Calu3 (cell line): ENCODE measurements at regions not wholly inside any gene's neighbourhood (a gene's known extent, or its start where the extent isn't known, plus 50 kb on each side); places are given as distances from the start of the nearest gene placed in this dataset.

Experiments used
- BruUV-seq: library from RNA; stranded (reverse); fragments of 400-500 nt; replicated peaks from 2 replicates; lab custom pipeline; 2021; lab: Mats Ljungman, UMichigan
- CTCF ChIA-PET: fragments of 300-600 bp; sonication (Branson Sonifier 250); formaldehyde crosslinking; loops from one replicate; lab custom pipeline; 2022; ENCODE audit warnings: antibody characterized with exemption; lab: Charles Lee
- DNase-seq: peaks from one replicate; pipeline ENCODE4 v3.0.0; 2022
- H3K27ac Mint-ChIP-seq: one replicate; pipeline ENCODE4 v1.8.0; 2022; ENCODE audit warnings: mixed read lengths; ENCODE audit not compliant: unreplicated experiment
- H3K27me3 Mint-ChIP-seq: one replicate; pipeline ENCODE4 v1.8.0; 2022; ENCODE audit warnings: mixed read lengths; ENCODE audit not compliant: unreplicated experiment
- H3K36me3 Mint-ChIP-seq: one replicate; pipeline ENCODE4 v1.8.0; 2022; ENCODE audit warnings: mild to moderate bottlenecking, moderate library complexity, mixed read lengths; ENCODE audit not compliant: insufficient read depth, unreplicated experiment
- H3K4me1 Mint-ChIP-seq: one replicate; pipeline ENCODE4 v1.8.0; 2022; ENCODE audit warnings: mild to moderate bottlenecking, low read depth, mixed read lengths; ENCODE audit not compliant: unreplicated experiment
- H3K4me3 Mint-ChIP-seq: one replicate; pipeline ENCODE4 v1.8.0; 2022; ENCODE audit warnings: mild to moderate bottlenecking, low read depth, moderate library complexity, mixed read lengths; ENCODE audit not compliant: unreplicated experiment
- H3K9me3 Mint-ChIP-seq: one replicate; pipeline ENCODE4 v1.8.0; 2022; ENCODE audit warnings: low read depth, mixed read lengths; ENCODE audit not compliant: unreplicated experiment
- intact Hi-C: fragments of 100-400 bp; cut with micrococcal nuclease; formaldehyde crosslinking; loops from one replicate; pipeline ENCODE4 v1.10.0; 2022; ENCODE audit not compliant: unreplicated experiment
- TF ChIP-seq, protein P1 (sequence below): fragments of 200-600 bp; IDR thresholded peaks from one replicate; pipeline ENCODE4 v1.8.0; 2022; ENCODE audit warnings: antibody characterized with exemption; ENCODE audit not compliant: unreplicated experiment

DNA sequence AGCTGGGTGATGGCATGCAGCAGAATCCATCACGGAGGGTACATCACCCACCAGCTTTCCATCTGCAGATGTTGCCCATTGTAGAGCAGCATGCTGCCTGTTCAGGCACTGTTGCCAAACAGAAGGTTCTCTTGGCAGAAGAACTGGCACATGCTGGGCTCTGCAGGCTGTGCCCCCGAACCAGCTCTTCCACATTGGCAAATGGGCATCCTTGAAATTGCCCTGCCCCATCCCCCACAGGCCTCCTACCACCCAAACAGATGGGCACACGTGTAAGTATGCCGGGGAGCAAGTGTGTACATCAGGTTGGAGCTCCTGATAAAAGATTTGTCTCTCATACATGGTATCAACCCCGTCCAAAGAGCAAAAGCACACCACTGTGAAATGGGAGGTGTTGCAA, 220.3 kb upstream of the TAS2R1 start:
- H3K27ac Mint-ChIP-seq: no peak overlapping the region
- no peaks in the 10 kb centered on the region for H3K36me3 Mint-ChIP-seq
- intact Hi-C loops: no loop called here
- no peaks in the 10 kb centered on the region for H3K9me3 Mint-ChIP-seq
- H3K4me1 Mint-ChIP-seq: no peaks in the 10 kb centered on the region
- TF ChIP-seq, protein P1, sequence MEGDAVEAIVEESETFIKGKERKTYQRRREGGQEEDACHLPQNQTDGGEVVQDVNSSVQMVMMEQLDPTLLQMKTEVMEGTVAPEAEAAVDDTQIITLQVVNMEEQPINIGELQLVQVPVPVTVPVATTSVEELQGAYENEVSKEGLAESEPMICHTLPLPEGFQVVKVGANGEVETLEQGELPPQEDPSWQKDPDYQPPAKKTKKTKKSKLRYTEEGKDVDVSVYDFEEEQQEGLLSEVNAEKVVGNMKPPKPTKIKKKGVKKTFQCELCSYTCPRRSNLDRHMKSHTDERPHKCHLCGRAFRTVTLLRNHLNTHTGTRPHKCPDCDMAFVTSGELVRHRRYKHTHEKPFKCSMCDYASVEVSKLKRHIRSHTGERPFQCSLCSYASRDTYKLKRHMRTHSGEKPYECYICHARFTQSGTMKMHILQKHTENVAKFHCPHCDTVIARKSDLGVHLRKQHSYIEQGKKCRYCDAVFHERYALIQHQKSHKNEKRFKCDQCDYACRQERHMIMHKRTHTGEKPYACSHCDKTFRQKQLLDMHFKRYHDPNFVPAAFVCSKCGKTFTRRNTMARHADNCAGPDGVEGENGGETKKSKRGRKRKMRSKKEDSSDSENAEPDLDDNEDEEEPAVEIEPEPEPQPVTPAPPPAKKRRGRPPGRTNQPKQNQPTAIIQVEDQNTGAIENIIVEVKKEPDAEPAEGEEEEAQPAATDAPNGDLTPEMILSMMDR: no peak
- no TSS peak for BruUV-seq
- H3K27me3 Mint-ChIP-seq: peaks cover 87% of the 10 kb centered on the region
- H3K4me3 Mint-ChIP-seq: no peak overlapping the region
- CTCF ChIA-PET: no interaction called here
- DNase-seq: no peak

DNA sequence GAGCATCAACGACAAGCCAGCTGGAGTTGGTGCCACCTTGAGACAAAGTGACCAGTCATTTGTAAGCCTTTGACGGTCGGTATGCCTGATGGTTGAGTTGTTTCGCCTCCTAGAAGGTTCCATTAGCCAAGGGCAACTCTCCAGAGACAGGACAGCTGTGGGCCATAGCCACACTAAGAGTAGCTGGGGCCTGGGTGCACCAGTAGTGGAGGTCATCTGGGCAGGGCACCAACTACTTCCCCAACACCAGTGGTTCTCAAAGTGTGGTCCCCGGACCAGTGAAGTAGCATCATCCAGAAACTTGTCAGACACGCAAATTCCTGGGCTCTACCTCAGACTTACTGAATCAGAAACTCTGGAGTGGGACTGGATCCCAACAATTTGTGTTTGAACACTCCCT, 217.5 kb upstream of the TAS2R1 start:
- no TSS peak for BruUV-seq
- DNase-seq: no peak
- no peak overlapping the region for H3K27ac Mint-ChIP-seq
- no peaks in the 10 kb centered on the region for H3K36me3 Mint-ChIP-seq
- intact Hi-C loops: no loop called here
- no peaks in the 10 kb centered on the region for H3K4me1 Mint-ChIP-seq
- CTCF ChIA-PET: no interaction called here
- peaks cover 94% of the 10 kb centered on the region for H3K27me3 Mint-ChIP-seq
- H3K4me3 Mint-ChIP-seq: no peak overlapping the region
- TF ChIP-seq, protein P1: no peak
- no peaks in the 10 kb centered on the region for H3K9me3 Mint-ChIP-seq

DNA sequence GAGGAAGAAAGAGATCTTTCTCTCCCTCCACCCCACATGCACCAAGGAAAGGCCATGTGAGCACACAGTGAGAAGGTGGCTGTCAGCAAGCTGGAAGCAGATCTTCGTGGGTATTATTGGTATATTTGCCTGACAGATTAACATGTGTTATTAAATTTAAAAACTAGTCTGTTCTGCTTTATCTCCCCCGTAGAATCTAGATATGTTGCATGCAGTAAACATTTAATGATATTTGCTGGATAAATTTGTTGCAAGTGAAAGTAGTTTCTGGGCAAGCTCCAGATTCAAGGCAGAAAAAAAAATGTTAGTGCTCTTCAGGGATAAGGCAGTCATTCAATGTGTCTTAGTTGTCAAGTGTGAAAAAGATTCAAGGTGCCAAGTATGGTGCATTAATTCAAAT, 215.0 kb upstream of the TAS2R1 start:
- no TSS peak for BruUV-seq
- Mint-ChIP-seq H3K36me3 (no peaks in the 10 kb centered on the region), H3K4me3 (no peak overlapping the region), H3K27ac (no peak overlapping the region), H3K4me1 (no peaks in the 10 kb centered on the region), H3K27me3 (peaks cover 82% of the 10 kb centered on the region), H3K9me3 (no peaks in the 10 kb centered on the region)
- intact Hi-C loops: no loop called here
- no peak for DNase-seq
- CTCF ChIA-PET: no interaction called here
- TF ChIP-seq, protein P1: no peak

DNA sequence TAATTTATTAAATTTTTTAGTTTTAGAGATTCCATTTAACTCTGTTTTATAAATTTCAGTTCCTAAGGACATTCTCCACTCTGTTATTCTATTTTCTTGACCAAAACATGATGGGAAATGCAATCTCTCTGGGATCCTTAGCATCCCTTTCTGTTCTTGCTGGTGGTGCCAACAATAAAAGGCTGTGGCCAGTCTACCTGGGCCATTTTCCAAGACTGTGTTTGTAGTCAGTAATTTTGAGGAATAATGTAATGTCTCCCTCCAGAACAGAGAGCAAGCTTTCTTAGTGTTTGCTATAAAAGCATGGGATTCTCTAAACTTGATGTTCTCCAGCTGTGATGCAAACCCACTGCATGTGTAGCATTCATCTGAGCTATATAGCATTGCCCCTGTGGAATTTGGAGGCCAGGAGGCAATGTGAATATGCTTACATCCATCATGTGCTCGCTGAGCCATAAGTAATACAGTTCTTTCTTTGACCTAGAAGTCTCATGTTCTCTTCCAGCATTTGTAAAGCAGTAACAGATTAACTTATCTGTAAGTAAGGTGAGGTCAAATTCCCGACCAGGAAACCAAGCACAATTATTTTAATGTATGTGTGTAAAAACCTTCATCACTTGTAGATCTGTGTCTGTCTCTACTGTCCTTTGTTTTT, 211.5 kb upstream of the TAS2R1 start:
- DNase-seq: no peak
- no peaks in the 10 kb centered on the region for H3K9me3 Mint-ChIP-seq
- CTCF ChIA-PET: no interaction called here
- H3K36me3 Mint-ChIP-seq: no peaks in the 10 kb centered on the region
- peaks cover 85% of the 10 kb centered on the region for H3K27me3 Mint-ChIP-seq
- no peak overlapping the region for H3K27ac Mint-ChIP-seq
- TF ChIP-seq, protein P1: no peak
- no peaks in the 10 kb centered on the region for H3K4me1 Mint-ChIP-seq
- intact Hi-C loops: no loop called here
- BruUV-seq: no TSS peak
- H3K4me3 Mint-ChIP-seq: no peak overlapping the region
